AG04450 (cell line): ENCODE measurements at regions not wholly inside any gene's neighbourhood (a gene's known extent, or its start where the extent isn't known, plus 50 kb on each side); places are given as distances from the start of the nearest gene placed in this dataset.
"Not testable (repeated sequence)": the region's sequence is repeated elsewhere in the genome, so short reads cannot be mapped to it uniquely, and the experiment has no call there.

Experiments used
- CTCF ChIA-PET: fragments of 300-600, 350-600 bp; formaldehyde crosslinking; extraction: SDS; loops from one replicate; lab custom pipeline; 2022; ENCODE audit warnings: antibody characterized with exemption, inconsistent platforms; lab: Charles Lee
- POLR2A ChIA-PET: fragments of 350-600 bp; formaldehyde crosslinking; extraction: SDS; loops from one replicate; lab custom pipeline; 2021; ENCODE audit warnings: antibody characterized with exemption, inconsistent platforms; lab: Yijun Ruan, JAX
- DNase-seq: peaks from one replicate; pipeline ENCODE4 v3.0.0-alpha.2; 2011; ENCODE audit warnings: low read depth, low spot score
- H3K27ac ChIP-seq: one replicate; pipeline ENCODE4 v1.5.1; 2012; ENCODE audit warnings: low read depth, low read length, control low read depth
- H3K27me3 ChIP-seq: one replicate; pipeline ENCODE4 v1.6.0; 2012; ENCODE audit warnings: low read length; ENCODE audit not compliant: control insufficient read depth, insufficient read depth
- H3K4me3 ChIP-seq: 2 replicates; pipeline ENCODE4 v1.5.1; 2011; ENCODE audit warnings: mild to moderate bottlenecking, low read depth, low read length, control low read depth
- H3K9me3 ChIP-seq: 2 replicates; pipeline ENCODE4 v1.5.1; 2012; ENCODE audit warnings: low read length; ENCODE audit not compliant: control insufficient read depth, insufficient read depth
- CTCF ChIP-seq: IDR thresholded peaks from 2 replicates; pipeline ENCODE4 v1.5.1; 2011; ENCODE audit warnings: low read depth, low read length, control low read depth, inconsistent platforms

GRCh38 chr20:53668992-53669391 lies 75.4 kb upstream of the ZNF217 start:
- no peaks in the 10 kb centered on the region for H3K27me3 ChIP-seq
- no peak for TF ChIP-seq CTCF
- ChIA-PET CTCF (interaction anchor here (0.5 kb wide), 1 partner anchor 74 kb away, joined by 7 read pairs; no protein-coding TSS in a partner anchor), POLR2A (no interaction called here)
- H3K9me3 ChIP-seq = no peaks in the 10 kb centered on the region; the same call in 1 of the 2 replicates
- no peak overlapping the region for H3K27ac ChIP-seq
- DNase-seq = no peak
- H3K4me3 ChIP-seq = no peak overlapping the region

DNA sequence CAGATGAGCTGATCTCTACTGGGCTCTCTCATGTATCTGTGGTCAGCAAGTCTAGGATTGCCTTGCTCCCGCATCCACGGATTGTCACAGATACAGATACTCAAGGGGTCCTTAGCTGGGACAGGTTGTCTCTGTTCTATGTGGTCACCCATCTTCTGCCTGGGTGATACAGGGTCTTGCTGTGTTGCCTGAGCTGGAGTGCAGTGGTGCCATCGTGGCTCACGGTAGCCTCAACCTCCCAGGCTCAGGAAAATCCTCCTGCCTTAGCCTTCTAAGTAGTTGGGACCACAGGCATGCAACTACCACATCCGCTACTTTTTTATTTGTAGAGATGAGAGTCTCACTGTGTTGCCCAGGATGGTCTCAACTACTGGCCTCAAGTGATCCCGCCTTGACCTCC lies 72.5 kb upstream of the ZNF217 start:
- TF ChIP-seq CTCF = no peak
- Histone ChIP-seq H3K27ac (no peak overlapping the region), H3K27me3 (no peaks in the 10 kb centered on the region), H3K4me3 (no peak overlapping the region), H3K9me3 (no peaks in the 10 kb centered on the region; the same call in 1 of the 2 replicates)
- no peak for DNase-seq
- ChIA-PET POLR2A (no interaction called here), CTCF (no interaction called here)

DNA sequence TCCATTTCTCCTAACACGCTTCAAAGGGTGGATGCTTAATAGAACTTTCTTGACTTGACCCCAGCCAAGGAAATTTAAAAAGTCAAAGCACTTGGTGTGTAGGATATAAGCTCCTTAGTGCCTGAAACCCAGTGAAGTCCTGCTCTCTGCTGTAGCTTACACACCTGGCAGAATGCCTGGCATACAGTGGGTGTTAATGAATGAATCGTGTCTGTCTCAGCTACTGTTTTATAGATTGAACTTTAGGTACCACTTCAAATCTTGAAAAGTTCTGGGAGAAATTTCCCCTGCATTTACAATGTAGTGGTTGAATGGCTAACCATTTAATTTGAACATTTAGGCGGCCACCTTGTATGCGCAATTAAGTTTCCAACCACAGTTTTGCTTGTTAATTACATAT lies 70.5 kb upstream of the ZNF217 start:
- H3K27ac ChIP-seq = no peak overlapping the region
- no peaks in the 10 kb centered on the region for H3K27me3 ChIP-seq
- H3K4me3 ChIP-seq = no peak overlapping the region
- DNase-seq = no peak
- CTCF ChIA-PET = interaction anchor here (0.7 to 1.6 kb wide), 2 partner anchors 11 to 15 kb away, joined by 4 to 5 read pairs; no protein-coding TSS in a partner anchor
- H3K9me3 ChIP-seq = no peaks in the 10 kb centered on the region; the same call in 1 of the 2 replicates
- no peak for TF ChIP-seq CTCF
- POLR2A ChIA-PET = no interaction called here

- CTCF ChIA-PET = interaction anchor here (1.6 kb wide), 1 partner anchor 16 kb away, joined by 4 read pairs; no protein-coding TSS in a partner anchor
- POLR2A ChIA-PET = not testable (repeated sequence)
Measured at GRCh38 chr20:53663521-53663920, 69.9 kb upstream of the ZNF217 start.

GRCh38 chr20:53662595-53662994 lies 69.0 kb upstream of the ZNF217 start:
- POLR2A ChIA-PET = interaction anchor here (0.6 kb wide), 1 partner anchor 17 kb away, joined by 3 read pairs; no protein-coding TSS in a partner anchor
- CTCF ChIA-PET = no interaction called here

More at GRCh38 chr20:53663521-53663920, 69.9 kb upstream of the ZNF217 start:
- H3K27ac ChIP-seq, DNase-seq, H3K4me3 ChIP-seq, H3K27me3 ChIP-seq, H3K9me3 ChIP-seq: not testable (repeated sequence)

More at GRCh38 chr20:53662595-53662994, 69.0 kb upstream of the ZNF217 start:
- TF ChIP-seq CTCF = no peak
- no peak overlapping the region for H3K4me3 ChIP-seq
- DNase-seq = no peak
- no peaks in the 10 kb centered on the region for H3K27me3 ChIP-seq
- H3K27ac ChIP-seq = no peak overlapping the region
- H3K9me3 ChIP-seq = no peaks in the 10 kb centered on the region; the same call in 1 of the 2 replicates
